ENCODE measurements at regions not wholly inside any gene's neighbourhood (a gene's known extent, or its start where the extent isn't known, plus 50 kb on each side); places are given as distances from the start of the nearest gene placed in this dataset.
"Not testable (repeated sequence)": the region's sequence is repeated elsewhere in the genome, so short reads cannot be mapped to it uniquely, and the experiment has no call there.

GRCh38 chr14:30272848-30273832 is 285.8 kb upstream of the G2E3 start:
- peaks cover 8% of the 10 kb centered on the region for H3K4me1 Mint-ChIP-seq (ENCODE audit: insufficient read depth, unreplicated experiment)
- ChIA-PET POLR2A (interaction anchor here (0.7 to 1.3 kb wide), 5 partner anchors 11 to 160 kb away, joined by 3 read pairs; no protein-coding TSS in a partner anchor), CTCF (interaction anchor here (0.5 to 12.2 kb wide), 14 partner anchors 7 to 724 kb away, joined by 3 to 163 read pairs (median 3); no protein-coding TSS in a partner anchor)
- H3K27ac Mint-ChIP-seq (ENCODE audit: low read depth, unreplicated experiment), result no peak overlapping the region
- H3K36me3 Mint-ChIP-seq (ENCODE audit: insufficient read depth, unreplicated experiment), result no peaks in the 10 kb centered on the region
- no peak overlapping the region for H3K4me3 Mint-ChIP-seq (ENCODE audit: unreplicated experiment)
- H3K27me3 Mint-ChIP-seq (ENCODE audit: insufficient read depth, unreplicated experiment), result no peaks in the 10 kb centered on the region
- no TSS peak for BruUV-seq (replicated peaks)
- H3K9me3 Mint-ChIP-seq (ENCODE audit: unreplicated experiment), result no peaks in the 10 kb centered on the region
- no peak for TF ChIP-seq CTCF (IDR thresholded peaks at IDR 0.05; ENCODE audit: unreplicated experiment)
- intact Hi-C loops (cut with micrococcal nuclease), result loop anchor here (5.0 to 10.0 kb wide), 3 partner anchors 266 to 726 kb away; partner anchors contain the start of gene PRKD1
- no peak for DNase-seq (ENCODE audit: unreplicated experiment)

- intact Hi-C loops (cut with micrococcal nuclease), result loop anchor here (10.0 kb wide), 1 partner anchor 351 kb away; the partner anchor contains the start of gene PRKD1
- Mint-ChIP-seq H3K27me3 (ENCODE audit: insufficient read depth, unreplicated experiment) (no peaks in the 10 kb centered on the region), H3K9me3 (ENCODE audit: unreplicated experiment) (no peaks in the 10 kb centered on the region), H3K27ac (ENCODE audit: low read depth, unreplicated experiment) (no peak overlapping the region), H3K4me3 (ENCODE audit: unreplicated experiment) (no peak overlapping the region), H3K36me3 (ENCODE audit: insufficient read depth, unreplicated experiment) (no peaks in the 10 kb centered on the region), H3K4me1 (ENCODE audit: insufficient read depth, unreplicated experiment) (peaks cover under 1% of the 10 kb centered on the region)
- ChIA-PET CTCF (no interaction called here), POLR2A (no interaction called here)
- DNase-seq (ENCODE audit: unreplicated experiment), result no peak
- no peak for TF ChIP-seq CTCF (IDR thresholded peaks at IDR 0.05; ENCODE audit: unreplicated experiment)
- no TSS peak for BruUV-seq (replicated peaks)
Measured at GRCh38 chr14:30275604-30276003, 283.4 kb upstream of the G2E3 start.

- H3K9me3 Mint-ChIP-seq (ENCODE audit: unreplicated experiment), result no peaks in the 10 kb centered on the region
- POLR2A ChIA-PET, result interaction anchor here (0.6 to 1.0 kb wide), 3 partner anchors 20 to 90 kb away, joined by 3 read pairs; no protein-coding TSS in a partner anchor
- BruUV-seq (replicated peaks), result no TSS peak
- CTCF ChIA-PET, result interaction anchor here (0.6 to 1.1 kb wide), 2 partner anchors 34 to 62 kb away, joined by 3 read pairs; no protein-coding TSS in a partner anchor
- no peak for TF ChIP-seq CTCF (IDR thresholded peaks at IDR 0.05; ENCODE audit: unreplicated experiment)
- H3K4me3 Mint-ChIP-seq (ENCODE audit: unreplicated experiment), result no peak overlapping the region
- no peaks in the 10 kb centered on the region for H3K4me1 Mint-ChIP-seq (ENCODE audit: insufficient read depth, unreplicated experiment)
- intact Hi-C loops (cut with micrococcal nuclease), result loop anchor here (10.0 kb wide), 1 partner anchor 352 kb away; the partner anchor contains the start of gene PRKD1
- H3K27ac Mint-ChIP-seq (ENCODE audit: low read depth, unreplicated experiment), result no peak overlapping the region
- no peaks in the 10 kb centered on the region for H3K27me3 Mint-ChIP-seq (ENCODE audit: insufficient read depth, unreplicated experiment)
- no peaks in the 10 kb centered on the region for H3K36me3 Mint-ChIP-seq (ENCODE audit: insufficient read depth, unreplicated experiment)
- no peak for DNase-seq (ENCODE audit: unreplicated experiment)
Measured at GRCh38 chr14:30277268-30277667, 281.7 kb upstream of the G2E3 start.

DNA sequence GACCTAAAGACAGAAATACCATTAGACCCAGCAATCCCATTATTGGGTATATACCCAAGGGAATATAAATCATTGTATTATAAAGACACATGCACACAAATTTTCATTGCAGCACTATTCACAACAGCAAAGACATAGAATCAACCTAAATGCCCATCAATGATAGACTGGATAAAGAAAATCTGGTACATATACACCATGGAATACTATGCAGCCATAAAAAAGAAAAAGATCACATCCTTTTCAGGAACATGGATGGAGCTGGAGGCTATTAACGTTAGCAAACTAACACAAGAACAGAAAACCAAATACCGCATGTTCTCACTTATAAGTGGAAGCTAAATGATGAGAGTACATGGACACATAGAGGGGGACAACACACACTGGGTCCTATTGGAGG is 280.1 kb upstream of the G2E3 start:
- H3K9me3 Mint-ChIP-seq (ENCODE audit: unreplicated experiment); BruUV-seq (replicated peaks); H3K27me3 Mint-ChIP-seq (ENCODE audit: insufficient read depth, unreplicated experiment); DNase-seq (ENCODE audit: unreplicated experiment); H3K36me3 Mint-ChIP-seq (ENCODE audit: insufficient read depth, unreplicated experiment); H3K4me3 Mint-ChIP-seq (ENCODE audit: unreplicated experiment); H3K4me1 Mint-ChIP-seq (ENCODE audit: insufficient read depth, unreplicated experiment); H3K27ac Mint-ChIP-seq (ENCODE audit: low read depth, unreplicated experiment): not testable (repeated sequence)
- POLR2A ChIA-PET, result interaction anchor here (0.7 kb wide), 1 partner anchor 53 kb away, joined by 3 read pairs; no protein-coding TSS in a partner anchor
- intact Hi-C loops (cut with micrococcal nuclease), result loop anchor here (10.0 kb wide), 1 partner anchor 354 kb away; the partner anchor contains the start of gene PRKD1
- CTCF ChIA-PET, result interaction anchor here (0.6 to 0.7 kb wide), 3 partner anchors 8 to 208 kb away, joined by 3 to 4 read pairs (median 3); no protein-coding TSS in a partner anchor
